ENCODE measurements at regions not wholly inside any gene's neighbourhood (a gene's known extent, or its start where the extent isn't known, plus 50 kb on each side); places are given as distances from the start of the nearest gene placed in this dataset.
A peak's percentile ranks its signal among the peaks of the same experiment; 100 is the strongest.

DNA sequence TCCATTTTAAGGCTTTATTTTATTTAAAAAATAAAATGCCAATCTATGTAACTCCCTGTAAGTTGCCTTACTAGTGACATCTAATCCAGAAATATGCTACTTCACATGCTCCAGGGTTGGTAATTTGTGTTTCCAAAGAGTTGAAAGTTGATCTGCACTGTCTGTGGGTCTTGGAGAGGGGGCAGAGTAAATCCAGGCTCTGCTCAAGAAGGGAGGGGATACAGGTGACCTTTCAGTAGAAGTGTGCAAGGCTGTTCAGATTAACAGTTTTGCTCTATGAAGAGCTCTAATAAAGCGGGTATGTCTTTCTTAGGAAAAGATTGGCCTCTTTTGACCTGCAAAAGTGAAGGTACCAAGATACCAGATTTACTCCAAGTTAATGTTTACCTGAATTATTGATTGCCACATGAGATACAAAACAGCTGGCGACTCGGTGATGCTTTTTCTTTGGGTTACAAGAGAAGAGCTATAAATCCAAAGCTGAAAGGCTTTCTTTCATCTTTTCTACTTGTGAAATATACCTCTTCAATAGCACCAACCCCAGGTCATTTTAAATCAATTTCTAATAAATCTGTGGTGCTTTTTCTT lies 75.6 kb upstream of the FLRT2 start:
- Histone ChIP-seq H3K27me3 (ENCODE audit: control insufficient read depth, insufficient read depth, low read length) (no peaks in the 10 kb centered on the region), H3K4me3 (ENCODE audit: low read depth, low read length) (no peak overlapping the region), H3K36me3 (ENCODE audit: control insufficient read depth, insufficient read depth, low read length) (no peaks in the 10 kb centered on the region)
- no peak for DNase-seq (ENCODE audit: low read depth)
- TF ChIP-seq, protein P1, sequence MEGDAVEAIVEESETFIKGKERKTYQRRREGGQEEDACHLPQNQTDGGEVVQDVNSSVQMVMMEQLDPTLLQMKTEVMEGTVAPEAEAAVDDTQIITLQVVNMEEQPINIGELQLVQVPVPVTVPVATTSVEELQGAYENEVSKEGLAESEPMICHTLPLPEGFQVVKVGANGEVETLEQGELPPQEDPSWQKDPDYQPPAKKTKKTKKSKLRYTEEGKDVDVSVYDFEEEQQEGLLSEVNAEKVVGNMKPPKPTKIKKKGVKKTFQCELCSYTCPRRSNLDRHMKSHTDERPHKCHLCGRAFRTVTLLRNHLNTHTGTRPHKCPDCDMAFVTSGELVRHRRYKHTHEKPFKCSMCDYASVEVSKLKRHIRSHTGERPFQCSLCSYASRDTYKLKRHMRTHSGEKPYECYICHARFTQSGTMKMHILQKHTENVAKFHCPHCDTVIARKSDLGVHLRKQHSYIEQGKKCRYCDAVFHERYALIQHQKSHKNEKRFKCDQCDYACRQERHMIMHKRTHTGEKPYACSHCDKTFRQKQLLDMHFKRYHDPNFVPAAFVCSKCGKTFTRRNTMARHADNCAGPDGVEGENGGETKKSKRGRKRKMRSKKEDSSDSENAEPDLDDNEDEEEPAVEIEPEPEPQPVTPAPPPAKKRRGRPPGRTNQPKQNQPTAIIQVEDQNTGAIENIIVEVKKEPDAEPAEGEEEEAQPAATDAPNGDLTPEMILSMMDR (IDR thresholded peaks at IDR 0.05; ENCODE audit: insufficient read depth, low read length, severe bottlenecking): no peak
- no peak for FAIRE-seq

DNA sequence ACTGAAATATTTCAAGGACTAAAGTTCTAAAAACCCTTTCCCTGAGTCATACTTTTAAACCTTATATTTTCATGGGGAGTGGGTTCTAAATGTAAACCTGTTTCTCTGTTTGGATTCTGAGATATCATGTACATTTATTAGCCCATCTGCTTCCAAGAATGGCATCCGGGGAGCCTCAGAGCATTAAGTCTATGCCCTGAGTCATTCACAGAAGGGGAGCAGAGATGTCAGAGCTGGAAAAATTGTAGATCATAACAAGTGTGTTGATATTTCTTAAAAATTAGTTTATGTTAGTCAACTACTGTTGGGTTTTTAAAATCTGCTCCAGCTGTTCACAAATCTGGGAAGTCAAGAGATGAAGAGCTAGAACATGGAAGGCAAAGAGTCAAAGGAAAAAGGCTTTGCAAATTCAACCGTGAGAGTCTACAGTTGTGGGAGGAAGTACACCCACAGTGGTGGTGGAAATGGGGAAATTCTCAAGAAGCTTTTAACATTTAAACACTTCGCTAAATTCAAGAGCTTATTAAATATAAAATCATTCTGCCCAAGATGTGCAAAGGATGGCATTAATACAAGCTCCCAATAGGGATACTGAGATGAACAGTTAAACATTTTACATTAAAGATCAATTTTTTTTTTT lies 70.5 kb upstream of the FLRT2 start:
- TF ChIP-seq, protein P1 (IDR thresholded peaks at IDR 0.05; ENCODE audit: insufficient read depth, low read length, severe bottlenecking): no peak
- Histone ChIP-seq H3K36me3 (ENCODE audit: control insufficient read depth, insufficient read depth, low read length) (no peaks in the 10 kb centered on the region), H3K27me3 (ENCODE audit: control insufficient read depth, insufficient read depth, low read length) (no peaks in the 10 kb centered on the region), H3K4me3 (ENCODE audit: low read depth, low read length) (no peak overlapping the region)
- FAIRE-seq: no peak
- no peak for DNase-seq (ENCODE audit: low read depth)

DNA sequence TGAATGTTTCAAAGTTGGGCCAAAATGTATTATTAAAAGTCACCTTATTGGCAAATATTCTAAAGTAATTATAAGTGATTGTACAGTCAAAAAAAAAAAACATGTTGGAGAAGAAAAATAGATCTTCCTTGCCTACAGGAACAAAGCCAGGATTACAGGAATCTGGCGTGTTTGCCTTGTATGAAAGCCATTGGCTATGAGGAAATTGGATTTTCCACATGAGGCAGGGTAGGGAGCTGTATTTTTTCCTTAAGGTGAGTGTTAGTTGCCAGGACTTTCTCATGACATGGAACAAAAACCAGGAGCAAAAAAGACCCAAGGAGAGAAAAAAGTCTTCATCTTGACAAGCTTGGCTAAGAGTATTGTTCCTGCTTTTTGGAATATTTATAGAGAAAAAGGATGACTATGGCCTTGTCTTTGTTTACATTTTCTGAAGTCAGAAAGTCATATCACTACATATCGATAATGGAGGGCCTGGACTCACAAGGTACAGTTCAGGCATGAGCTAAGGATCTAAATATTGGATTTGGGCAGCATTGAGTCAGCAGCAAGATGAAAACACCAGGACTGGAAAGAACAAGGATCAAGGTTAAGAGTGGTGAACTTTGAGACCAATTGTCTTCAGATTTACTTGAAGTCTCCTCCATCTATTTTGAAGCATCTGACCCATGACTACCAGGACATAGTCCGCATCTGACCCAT lies 68.4 kb upstream of the FLRT2 start:
- no peaks in the 10 kb centered on the region for H3K36me3 ChIP-seq (ENCODE audit: control insufficient read depth, insufficient read depth, low read length)
- H3K27me3 ChIP-seq (ENCODE audit: control insufficient read depth, insufficient read depth, low read length): no peaks in the 10 kb centered on the region
- peak; percentile 50 for FAIRE-seq
- DNase-seq (ENCODE audit: low read depth): no peak
- TF ChIP-seq, protein P1 (IDR thresholded peaks at IDR 0.05; ENCODE audit: insufficient read depth, low read length, severe bottlenecking): no peak
- H3K4me3 ChIP-seq (ENCODE audit: low read depth, low read length): no peak overlapping the region

DNA sequence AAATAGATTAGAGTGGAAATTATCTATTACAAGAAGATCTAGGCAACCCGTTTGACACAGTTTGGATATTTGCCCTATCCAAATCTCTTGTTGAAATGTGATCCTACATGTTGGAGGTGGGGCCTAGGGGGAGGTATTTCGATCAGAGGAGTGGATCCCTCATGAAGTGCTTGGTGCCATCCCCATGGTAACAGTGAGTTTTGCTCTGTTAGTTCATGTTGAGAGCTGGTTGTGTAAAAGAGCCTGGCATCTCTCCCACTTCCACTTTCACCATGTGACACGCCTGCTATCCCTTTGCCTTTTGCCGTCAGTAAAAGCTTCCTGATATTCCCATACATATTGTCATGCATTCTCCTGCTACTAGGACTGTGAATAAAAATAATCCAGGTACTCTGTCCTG lies 66.4 kb upstream of the FLRT2 start:
- FAIRE-seq (no peak), DNase-seq (ENCODE audit: low read depth) (peak; percentile 67)
- no peak overlapping the region for H3K4me3 ChIP-seq (ENCODE audit: low read depth, low read length)
- TF ChIP-seq, protein P1 (IDR thresholded peaks at IDR 0.05; ENCODE audit: insufficient read depth, low read length, severe bottlenecking): no peak
- H3K27me3 ChIP-seq (ENCODE audit: control insufficient read depth, insufficient read depth, low read length): no peaks in the 10 kb centered on the region
- no peaks in the 10 kb centered on the region for H3K36me3 ChIP-seq (ENCODE audit: control insufficient read depth, insufficient read depth, low read length)

DNA sequence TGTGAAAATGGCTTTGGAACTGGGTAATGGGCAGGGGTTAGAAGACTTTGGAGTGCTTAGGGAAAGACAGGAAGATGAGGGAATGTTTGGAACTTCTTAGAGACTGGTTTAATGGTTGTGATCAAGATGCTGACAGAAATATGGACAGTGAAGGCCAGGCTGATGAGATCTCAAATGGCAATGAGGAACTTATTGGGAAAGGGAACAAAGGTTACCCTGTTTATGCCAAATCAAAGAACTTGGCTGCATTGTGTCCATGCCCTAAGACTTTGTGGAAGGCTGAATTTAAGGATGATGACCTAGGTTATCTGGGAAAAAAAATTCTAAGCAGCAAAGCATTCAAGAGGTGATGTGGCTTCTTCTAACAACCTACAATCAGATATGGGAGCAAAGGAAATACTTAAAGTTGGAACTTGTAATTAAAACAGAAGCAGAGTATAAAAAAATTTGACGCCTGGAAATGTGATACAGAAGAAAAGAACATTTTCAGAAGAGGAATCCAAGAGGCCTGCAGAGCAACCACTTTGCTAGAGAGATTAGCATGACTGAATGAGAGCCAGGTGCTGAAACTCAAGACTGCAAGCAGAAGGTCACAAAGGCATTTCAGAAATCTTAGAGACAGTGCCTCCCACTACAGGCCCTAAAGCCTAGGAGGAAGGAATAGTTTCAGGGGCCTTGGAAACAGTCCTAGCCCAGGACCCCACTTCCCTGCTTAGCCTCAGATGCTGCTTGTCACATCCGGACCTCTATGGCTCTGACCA lies 65.6 kb upstream of the FLRT2 start:
- H3K27me3 ChIP-seq (ENCODE audit: control insufficient read depth, insufficient read depth, low read length): no peaks in the 10 kb centered on the region
- no peaks in the 10 kb centered on the region for H3K36me3 ChIP-seq (ENCODE audit: control insufficient read depth, insufficient read depth, low read length)
- TF ChIP-seq, protein P1 (IDR thresholded peaks at IDR 0.05; ENCODE audit: insufficient read depth, low read length, severe bottlenecking): no peak
- FAIRE-seq: peak; percentile 40
- no peak for DNase-seq (ENCODE audit: low read depth)
- no peak overlapping the region for H3K4me3 ChIP-seq (ENCODE audit: low read depth, low read length)
